ENCODE measurements at regions not wholly inside any gene's neighbourhood (a gene's known extent, or its start where the extent isn't known, plus 50 kb on each side); places are given as distances from the start of the nearest gene placed in this dataset.

DNA sequence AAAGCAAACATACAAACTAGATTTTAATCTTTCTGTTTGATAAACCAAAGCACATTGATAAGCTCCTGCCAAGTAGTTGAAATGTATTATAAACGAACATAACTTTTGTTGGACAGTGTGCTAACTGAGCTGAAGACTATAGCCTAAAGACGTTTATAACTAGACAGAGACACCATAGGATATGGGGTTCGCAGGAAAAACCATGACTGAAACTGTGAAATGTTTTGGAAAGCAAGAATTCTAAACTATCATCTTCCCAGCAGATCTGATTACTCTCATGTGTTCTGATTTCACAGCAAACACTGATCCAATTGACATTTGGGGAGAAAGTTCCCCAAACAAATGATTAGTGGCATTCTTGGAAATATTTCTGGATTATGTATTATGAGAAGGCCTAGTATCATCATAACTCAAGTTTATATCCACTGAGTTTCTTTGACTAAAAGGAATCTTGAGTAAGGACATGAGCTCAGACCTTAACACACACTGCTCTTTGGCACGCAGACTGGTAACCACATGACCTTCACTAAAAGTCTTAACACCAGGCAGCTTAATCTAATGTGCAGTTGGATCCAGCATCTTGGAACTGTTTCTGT is 375.2 kb downstream of the ZNF608 start:
- no peak overlapping the region for H2BK12ac ChIP-seq (ENCODE audit: low read depth, low read length)
- H4K8ac ChIP-seq (ENCODE audit: extremely low read depth, insufficient read depth, low read length) = no peak overlapping the region
- no peaks in the 10 kb centered on the region for H3K4me1 ChIP-seq (replicated peaks in 1 of 4; ENCODE audit: control insufficient read depth in 3 of 4, insufficient read depth in 4 of 4, low read length in 3 of 4)
- no peaks in the 10 kb centered on the region for H3K27me3 ChIP-seq (replicated peaks in 1 of 4; ENCODE audit: control insufficient read depth in 3 of 4, extremely low read depth in 1 of 4, insufficient read depth in 3 of 4, low read length in 3 of 4)
- H3K27ac ChIP-seq (ENCODE audit: low read depth, low read length) = no peak overlapping the region
- H2BK15ac ChIP-seq (ENCODE audit: low read length) = no peak overlapping the region
- H3K79me2 ChIP-seq (ENCODE audit: control insufficient read depth in 1 of 2, insufficient read depth in 2 of 2, low read length in 2 of 2) = no peaks in the 10 kb centered on the region
- H2BK20ac ChIP-seq (ENCODE audit: low read length) = no peak overlapping the region
- H4K91ac ChIP-seq (replicated peaks; ENCODE audit: insufficient read length, low read length) = no peak overlapping the region
- no peaks in the 10 kb centered on the region for H3K79me1 ChIP-seq (ENCODE audit: low read depth, low read length)
- H3K4me3 ChIP-seq (ENCODE audit: extremely low read depth in 1 of 4, insufficient read depth in 2 of 4, low read depth in 3 of 4, low read length in 4 of 4) = no peak overlapping the region
- no peaks in the 10 kb centered on the region for H3K9me3 ChIP-seq (ENCODE audit: insufficient read depth in 2 of 2, low read depth in 1 of 2, low read length in 1 of 2)
- DNase-seq (ENCODE audit: low read depth in 1 of 2, low spot score in 2 of 2) (no peak), FAIRE-seq (no peak)
- H2AK5ac ChIP-seq (ENCODE audit: low read depth, low read length) = no peak overlapping the region
- ChIA-PET CTCF (ENCODE audit: partially characterized antibody) (no interaction called here), POLR2A (ENCODE audit: partially characterized antibody) (no interaction called here)
- H4K5ac ChIP-seq (ENCODE audit: insufficient read length, low read depth, low read length) = no peak overlapping the region
- no peak overlapping the region for H3K4me2 ChIP-seq (ENCODE audit: insufficient read depth in 1 of 2, low read depth in 2 of 2, low read length in 2 of 2)
- no peak overlapping the region for H3K18ac ChIP-seq (ENCODE audit: extremely low read depth, low read length)
- H3K36me3 ChIP-seq (ENCODE audit: control insufficient read depth in 2 of 4, insufficient read depth in 4 of 4, low read length in 3 of 4) = no peaks in the 10 kb centered on the region; a peak in 1 of 8 replicates
- H3K23ac ChIP-seq (ENCODE audit: insufficient read length) = no peak overlapping the region
- no peak overlapping the region for H3K9ac ChIP-seq (replicated peaks in 1 of 4; ENCODE audit: extremely low read depth in 1 of 4, low read depth in 3 of 4, low read length in 3 of 4)
- no peak overlapping the region for H3K56ac ChIP-seq (replicated peaks; ENCODE audit: insufficient read length, low read depth, low read length)
- H3K4ac ChIP-seq (replicated peaks; ENCODE audit: insufficient read length, low read depth, low read length) = no peak overlapping the region
- H2BK120ac ChIP-seq (replicated peaks; ENCODE audit: low read depth, low read length) = no peak overlapping the region
- no peaks in the 10 kb centered on the region for H4K20me1 ChIP-seq (replicated peaks in 1 of 2; ENCODE audit: control insufficient read depth in 1 of 2, insufficient read depth in 2 of 2, low read length in 2 of 2)
- H2AFZ ChIP-seq (ENCODE audit: low read length) = no peak overlapping the region
- H3K23me2 ChIP-seq (ENCODE audit: low read depth, low read length) = no peaks in the 10 kb centered on the region
- no peak overlapping the region for H2BK5ac ChIP-seq (ENCODE audit: low read depth, low read length)
- no peak overlapping the region for H3K14ac ChIP-seq (ENCODE audit: insufficient read length)
- WGBS, 2 experiments (ENCODE audit: extremely low coverage in 1 of 2, insufficient coverage in 1 of 2, insufficient read length in 1 of 2, insufficient replicate concordance in 2 of 2, low coverage in 1 of 2, low lambda C conversion rate in 2 of 2, missing lambda C conversion rate in 1 of 2) = 85% methylated on average over 4 of the region's 4 CpGs; no CpG with 5 or more reads in 1 of the 2 experiments
- TF ChIP-seq, protein P1, sequence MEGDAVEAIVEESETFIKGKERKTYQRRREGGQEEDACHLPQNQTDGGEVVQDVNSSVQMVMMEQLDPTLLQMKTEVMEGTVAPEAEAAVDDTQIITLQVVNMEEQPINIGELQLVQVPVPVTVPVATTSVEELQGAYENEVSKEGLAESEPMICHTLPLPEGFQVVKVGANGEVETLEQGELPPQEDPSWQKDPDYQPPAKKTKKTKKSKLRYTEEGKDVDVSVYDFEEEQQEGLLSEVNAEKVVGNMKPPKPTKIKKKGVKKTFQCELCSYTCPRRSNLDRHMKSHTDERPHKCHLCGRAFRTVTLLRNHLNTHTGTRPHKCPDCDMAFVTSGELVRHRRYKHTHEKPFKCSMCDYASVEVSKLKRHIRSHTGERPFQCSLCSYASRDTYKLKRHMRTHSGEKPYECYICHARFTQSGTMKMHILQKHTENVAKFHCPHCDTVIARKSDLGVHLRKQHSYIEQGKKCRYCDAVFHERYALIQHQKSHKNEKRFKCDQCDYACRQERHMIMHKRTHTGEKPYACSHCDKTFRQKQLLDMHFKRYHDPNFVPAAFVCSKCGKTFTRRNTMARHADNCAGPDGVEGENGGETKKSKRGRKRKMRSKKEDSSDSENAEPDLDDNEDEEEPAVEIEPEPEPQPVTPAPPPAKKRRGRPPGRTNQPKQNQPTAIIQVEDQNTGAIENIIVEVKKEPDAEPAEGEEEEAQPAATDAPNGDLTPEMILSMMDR (IDR thresholded peaks at IDR 0.05; ENCODE audit: control extremely low read depth in 1 of 3, insufficient read depth in 1 of 3, low read depth in 1 of 3, low read length in 3 of 3) = no peak
- TF ChIP-seq SRF (IDR thresholded peaks at IDR 0.05; ENCODE audit: low read depth, low read length) = no peak
- no peak for TF ChIP-seq EGR1 (IDR thresholded peaks at IDR 0.05; ENCODE audit: borderline replicate concordance, low read depth, low read length)
- TF ChIP-seq KDM4A (IDR thresholded peaks at IDR 0.05; ENCODE audit: low read depth, low read length, severe bottlenecking) = no peak
- TF ChIP-seq, protein P2, sequence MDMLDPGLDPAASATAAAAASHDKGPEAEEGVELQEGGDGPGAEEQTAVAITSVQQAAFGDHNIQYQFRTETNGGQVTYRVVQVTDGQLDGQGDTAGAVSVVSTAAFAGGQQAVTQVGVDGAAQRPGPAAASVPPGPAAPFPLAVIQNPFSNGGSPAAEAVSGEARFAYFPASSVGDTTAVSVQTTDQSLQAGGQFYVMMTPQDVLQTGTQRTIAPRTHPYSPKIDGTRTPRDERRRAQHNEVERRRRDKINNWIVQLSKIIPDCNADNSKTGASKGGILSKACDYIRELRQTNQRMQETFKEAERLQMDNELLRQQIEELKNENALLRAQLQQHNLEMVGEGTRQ (IDR thresholded peaks at IDR 0.05; ENCODE audit: low read length) = no peak
- no peak for TF ChIP-seq RAD21 (IDR thresholded peaks at IDR 0.05 in 1 of 2, conservative IDR thresholded peaks at IDR 0.05 in 1 of 2; ENCODE audit: low read depth in 2 of 2, low read length in 2 of 2)
- no peak for TF ChIP-seq JUND (IDR thresholded peaks at IDR 0.05; ENCODE audit: low read length)
- no peak for TF ChIP-seq SIX5 (IDR thresholded peaks at IDR 0.05; ENCODE audit: low read depth, low read length)
- TF ChIP-seq EP300 (IDR thresholded peaks at IDR 0.05; ENCODE audit: borderline replicate concordance in 1 of 2, low read depth in 2 of 2, low read length in 2 of 2) = no peak
- no peak for TF ChIP-seq GABPA (IDR thresholded peaks at IDR 0.05; ENCODE audit: borderline replicate concordance, insufficient read depth, low read length)

All from H1 (cell line).